ENCODE measurements at regions not wholly inside any gene's neighbourhood (a gene's known extent, or its start where the extent isn't known, plus 50 kb on each side); places are given as distances from the start of the nearest gene placed in this dataset.

- TF ChIP-seq, protein P1, sequence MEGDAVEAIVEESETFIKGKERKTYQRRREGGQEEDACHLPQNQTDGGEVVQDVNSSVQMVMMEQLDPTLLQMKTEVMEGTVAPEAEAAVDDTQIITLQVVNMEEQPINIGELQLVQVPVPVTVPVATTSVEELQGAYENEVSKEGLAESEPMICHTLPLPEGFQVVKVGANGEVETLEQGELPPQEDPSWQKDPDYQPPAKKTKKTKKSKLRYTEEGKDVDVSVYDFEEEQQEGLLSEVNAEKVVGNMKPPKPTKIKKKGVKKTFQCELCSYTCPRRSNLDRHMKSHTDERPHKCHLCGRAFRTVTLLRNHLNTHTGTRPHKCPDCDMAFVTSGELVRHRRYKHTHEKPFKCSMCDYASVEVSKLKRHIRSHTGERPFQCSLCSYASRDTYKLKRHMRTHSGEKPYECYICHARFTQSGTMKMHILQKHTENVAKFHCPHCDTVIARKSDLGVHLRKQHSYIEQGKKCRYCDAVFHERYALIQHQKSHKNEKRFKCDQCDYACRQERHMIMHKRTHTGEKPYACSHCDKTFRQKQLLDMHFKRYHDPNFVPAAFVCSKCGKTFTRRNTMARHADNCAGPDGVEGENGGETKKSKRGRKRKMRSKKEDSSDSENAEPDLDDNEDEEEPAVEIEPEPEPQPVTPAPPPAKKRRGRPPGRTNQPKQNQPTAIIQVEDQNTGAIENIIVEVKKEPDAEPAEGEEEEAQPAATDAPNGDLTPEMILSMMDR (IDR thresholded peaks at IDR 0.05), result no peak
- no peak for TF ChIP-seq POLR2A (IDR thresholded peaks at IDR 0.05)
Observed at GRCh38 chr5:126716861-126717260, 60.1 kb upstream of the LMNB1 start.
